ENCODE measurements at regions not wholly inside any gene's neighbourhood (a gene's known extent, or its start where the extent isn't known, plus 50 kb on each side); places are given as distances from the start of the nearest gene placed in this dataset.

GRCh38 chr2:128442053-128442751 lies 123.5 kb upstream of the HS6ST1 start:
- ChIA-PET CTCF (no interaction called here), POLR2A (no interaction called here)
- Mint-ChIP-seq H3K27ac (no peak overlapping the region), H3K4me3 (no peak overlapping the region), H3K9me3 (no peaks in the 10 kb centered on the region), H3K27me3 (peaks cover 2% of the 10 kb centered on the region), H3K36me3 (no peaks in the 10 kb centered on the region), H3K4me1 (ENCODE audit: low read depth) (no peaks in the 10 kb centered on the region)
- intact Hi-C loops (cut with micrococcal nuclease) = no loop called here
- DNase-seq = no peak

GRCh38 chr2:128442891-128443302 lies 124.2 kb upstream of the HS6ST1 start:
- H3K36me3 Mint-ChIP-seq = no peaks in the 10 kb centered on the region
- H3K27ac Mint-ChIP-seq = no peak overlapping the region
- H3K4me1 Mint-ChIP-seq (ENCODE audit: low read depth) = no peaks in the 10 kb centered on the region
- intact Hi-C loops (cut with micrococcal nuclease) = no loop called here
- no peak for DNase-seq
- H3K9me3 Mint-ChIP-seq = no peaks in the 10 kb centered on the region
- CTCF ChIA-PET = no interaction called here
- H3K27me3 Mint-ChIP-seq = peaks cover 2% of the 10 kb centered on the region
- H3K4me3 Mint-ChIP-seq = no peak overlapping the region
- POLR2A ChIA-PET = no interaction called here

- intact Hi-C loops (cut with micrococcal nuclease) = no loop called here
- ChIA-PET CTCF (no interaction called here), POLR2A (no interaction called here)
- Mint-ChIP-seq H3K9me3 (no peaks in the 10 kb centered on the region), H3K36me3 (no peaks in the 10 kb centered on the region), H3K27ac (no peak overlapping the region), H3K27me3 (peaks cover 2% of the 10 kb centered on the region), H3K4me3 (no peak overlapping the region), H3K4me1 (ENCODE audit: low read depth) (no peaks in the 10 kb centered on the region)
- no peak for DNase-seq
Measured at GRCh38 chr2:128444121-128444771, 125.6 kb upstream of the HS6ST1 start.

- H3K4me1 Mint-ChIP-seq (ENCODE audit: low read depth) = no peaks in the 10 kb centered on the region
- intact Hi-C loops (cut with micrococcal nuclease) = no loop called here
- H3K4me3 Mint-ChIP-seq = no peak overlapping the region
- POLR2A ChIA-PET = no interaction called here
- H3K36me3 Mint-ChIP-seq = no peaks in the 10 kb centered on the region
- no peak overlapping the region for H3K27ac Mint-ChIP-seq
- no peaks in the 10 kb centered on the region for H3K9me3 Mint-ChIP-seq
- H3K27me3 Mint-ChIP-seq = peaks cover 2% of the 10 kb centered on the region
- CTCF ChIA-PET = no interaction called here
- DNase-seq = no peak
Measured at GRCh38 chr2:128444816-128445522, 126.3 kb upstream of the HS6ST1 start.

GRCh38 chr2:128445523-128445900 lies 126.8 kb upstream of the HS6ST1 start:
- POLR2A ChIA-PET = no interaction called here
- no peak overlapping the region for H3K4me3 Mint-ChIP-seq
- no peak for DNase-seq

GRCh38 chr2:128446049-128446873 lies 127.6 kb upstream of the HS6ST1 start:
- Mint-ChIP-seq H3K27ac (no peak overlapping the region), H3K4me1 (ENCODE audit: low read depth) (no peaks in the 10 kb centered on the region), H3K9me3 (no peaks in the 10 kb centered on the region), H3K27me3 (peaks cover 2% of the 10 kb centered on the region), H3K36me3 (no peaks in the 10 kb centered on the region), H3K4me3 (no peak overlapping the region)
- DNase-seq = no peak
- CTCF ChIA-PET = no interaction called here
- POLR2A ChIA-PET = no interaction called here
- intact Hi-C loops (cut with micrococcal nuclease) = no loop called here

More at GRCh38 chr2:128445523-128445900, 126.8 kb upstream of the HS6ST1 start:
- Mint-ChIP-seq H3K27ac (no peak overlapping the region), H3K27me3 (peaks cover 2% of the 10 kb centered on the region), H3K9me3 (no peaks in the 10 kb centered on the region), H3K4me1 (ENCODE audit: low read depth) (no peaks in the 10 kb centered on the region), H3K36me3 (no peaks in the 10 kb centered on the region)
- intact Hi-C loops (cut with micrococcal nuclease) = no loop called here
- CTCF ChIA-PET = no interaction called here

- H3K4me3 Mint-ChIP-seq = no peak overlapping the region
- ChIA-PET CTCF (no interaction called here), POLR2A (no interaction called here)
- H3K36me3 Mint-ChIP-seq = no peaks in the 10 kb centered on the region
- H3K27ac Mint-ChIP-seq = no peak overlapping the region
- no peaks in the 10 kb centered on the region for H3K4me1 Mint-ChIP-seq (ENCODE audit: low read depth)
- no peaks in the 10 kb centered on the region for H3K9me3 Mint-ChIP-seq
- DNase-seq = no peak
- intact Hi-C loops (cut with micrococcal nuclease) = no loop called here
- H3K27me3 Mint-ChIP-seq = no peaks in the 10 kb centered on the region
Measured at GRCh38 chr2:128446874-128447537, 128.3 kb upstream of the HS6ST1 start.

GRCh38 chr2:128447538-128447995 lies 128.9 kb upstream of the HS6ST1 start:
- Mint-ChIP-seq H3K27me3 (no peaks in the 10 kb centered on the region), H3K4me3 (no peak overlapping the region), H3K27ac (no peak overlapping the region), H3K4me1 (ENCODE audit: low read depth) (no peaks in the 10 kb centered on the region), H3K36me3 (no peaks in the 10 kb centered on the region), H3K9me3 (no peaks in the 10 kb centered on the region)
- POLR2A ChIA-PET = no interaction called here
- CTCF ChIA-PET = no interaction called here
- intact Hi-C loops (cut with micrococcal nuclease) = no loop called here
- DNase-seq = no peak

GRCh38 chr2:128448331-128449225 lies 129.9 kb upstream of the HS6ST1 start:
- peaks cover 3% of the 10 kb centered on the region for H3K27me3 Mint-ChIP-seq
- no peaks in the 10 kb centered on the region for H3K4me1 Mint-ChIP-seq (ENCODE audit: low read depth)
- ChIA-PET CTCF (no interaction called here), POLR2A (no interaction called here)
- intact Hi-C loops (cut with micrococcal nuclease) = no loop called here
- no peaks in the 10 kb centered on the region for H3K9me3 Mint-ChIP-seq
- H3K36me3 Mint-ChIP-seq = no peaks in the 10 kb centered on the region
- no peak overlapping the region for H3K27ac Mint-ChIP-seq
- no peak overlapping the region for H3K4me3 Mint-ChIP-seq
- DNase-seq = no peak

- Mint-ChIP-seq H3K4me1 (ENCODE audit: low read depth) (no peaks in the 10 kb centered on the region), H3K36me3 (no peaks in the 10 kb centered on the region), H3K27me3 (peaks cover 3% of the 10 kb centered on the region), H3K4me3 (no peak overlapping the region), H3K9me3 (no peaks in the 10 kb centered on the region), H3K27ac (no peak overlapping the region)
- ChIA-PET CTCF (no interaction called here), POLR2A (no interaction called here)
- no peak for DNase-seq
- intact Hi-C loops (cut with micrococcal nuclease) = no loop called here
Measured at GRCh38 chr2:128449226-128450061, 130.8 kb upstream of the HS6ST1 start.

Data from activated CD4-positive, alpha-beta memory T cell treated with anti-CD3 and anti-CD28 coated beads for 36 hours (primary cell).